ENCODE measurements at regions not wholly inside any gene's neighbourhood (a gene's known extent, or its start where the extent isn't known, plus 50 kb on each side); places are given as distances from the start of the nearest gene placed in this dataset.

GRCh38 chr3:109930582-109930981, 593.2 kb upstream of the DPPA4 start:
- TF ChIP-seq POLR2A (IDR thresholded peaks at IDR 0.05) (no peak), CTCF (IDR thresholded peaks at IDR 0.05) (no peak)
- no peaks in the 10 kb centered on the region for H3K4me1 ChIP-seq
- H3K4me3 ChIP-seq: no peak overlapping the region
- DNase-seq: no peak
- H3K9me3 ChIP-seq: no peaks in the 10 kb centered on the region
- intact Hi-C loops (cut with DNase I; ENCODE audit: low total_unique reads): no loop called here
- H3K27ac ChIP-seq: no peak overlapping the region
- no peaks in the 10 kb centered on the region for H3K27me3 ChIP-seq
- no peaks in the 10 kb centered on the region for H3K36me3 ChIP-seq

DNA sequence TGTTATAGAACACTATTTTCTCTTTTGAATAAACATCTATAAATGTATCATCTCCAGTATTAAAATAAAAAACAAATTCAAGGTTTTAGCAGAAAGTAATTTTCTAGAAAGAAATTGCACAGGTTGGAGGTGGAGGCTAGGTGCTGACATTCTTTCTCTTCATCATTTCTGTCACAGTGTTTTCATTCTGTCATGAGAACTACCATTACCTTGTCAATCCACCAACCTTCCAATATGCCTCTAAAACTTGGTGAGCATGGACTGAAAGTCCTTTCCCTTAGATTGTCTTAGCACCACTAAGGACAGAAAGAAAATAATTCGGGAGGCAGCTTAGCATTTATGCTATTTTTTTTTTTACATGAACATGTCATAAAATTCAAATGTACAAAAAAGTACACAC, 596.2 kb upstream of the DPPA4 start:
- H3K36me3 ChIP-seq: no peaks in the 10 kb centered on the region
- no peak overlapping the region for H3K4me3 ChIP-seq
- no peaks in the 10 kb centered on the region for H3K27me3 ChIP-seq
- TF ChIP-seq CTCF (IDR thresholded peaks at IDR 0.05): no peak
- H3K9me3 ChIP-seq: no peaks in the 10 kb centered on the region
- DNase-seq: no peak
- intact Hi-C loops (cut with DNase I; ENCODE audit: low total_unique reads): no loop called here
- H3K4me1 ChIP-seq: no peaks in the 10 kb centered on the region
- H3K27ac ChIP-seq: no peak overlapping the region

DNA sequence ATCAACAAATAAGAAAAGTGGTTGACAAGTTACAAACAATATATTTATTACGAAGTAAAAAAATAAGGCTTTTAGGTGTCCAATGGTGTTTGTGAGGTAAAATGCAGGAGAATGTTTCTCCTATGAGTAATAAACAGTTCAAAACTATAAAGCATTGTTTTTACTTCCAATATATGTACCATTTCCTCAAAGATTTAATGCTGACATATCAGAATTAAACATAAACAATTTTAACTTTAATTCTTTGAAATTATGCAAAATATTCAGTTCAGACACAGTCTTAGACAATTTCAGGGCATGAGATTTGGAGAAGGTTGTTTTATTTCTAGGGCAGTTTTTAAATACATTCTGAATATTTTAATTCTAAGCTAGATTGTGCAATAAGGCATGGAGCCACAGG, 602.5 kb upstream of the DPPA4 start:
- H3K36me3 ChIP-seq: no peaks in the 10 kb centered on the region
- DNase-seq: no peak
- intact Hi-C loops (cut with DNase I; ENCODE audit: low total_unique reads): no loop called here
- no peaks in the 10 kb centered on the region for H3K4me1 ChIP-seq
- no peak for TF ChIP-seq CTCF (IDR thresholded peaks at IDR 0.05)
- no peak for TF ChIP-seq POLR2A (IDR thresholded peaks at IDR 0.05)
- H3K27ac ChIP-seq: no peak overlapping the region
- no peaks in the 10 kb centered on the region for H3K27me3 ChIP-seq
- H3K9me3 ChIP-seq: no peaks in the 10 kb centered on the region
- no peak overlapping the region for H3K4me3 ChIP-seq

GRCh38 chr3:109943181-109943580, 605.8 kb upstream of the DPPA4 start:
- H3K27ac ChIP-seq: no peak overlapping the region
- no peak for DNase-seq
- H3K9me3 ChIP-seq: no peaks in the 10 kb centered on the region
- H3K4me1 ChIP-seq: no peaks in the 10 kb centered on the region
- H3K27me3 ChIP-seq: no peaks in the 10 kb centered on the region
- intact Hi-C loops (cut with DNase I; ENCODE audit: low total_unique reads): no loop called here
- TF ChIP-seq POLR2A (IDR thresholded peaks at IDR 0.05): no peak
- TF ChIP-seq CTCF (IDR thresholded peaks at IDR 0.05): no peak
- no peaks in the 10 kb centered on the region for H3K36me3 ChIP-seq
- H3K4me3 ChIP-seq: no peak overlapping the region

GRCh38 chr3:109944836-109945235, 607.5 kb upstream of the DPPA4 start:
- no peaks in the 10 kb centered on the region for H3K4me1 ChIP-seq
- H3K9me3 ChIP-seq: no peaks in the 10 kb centered on the region
- no peaks in the 10 kb centered on the region for H3K36me3 ChIP-seq
- H3K27ac ChIP-seq: no peak overlapping the region
- TF ChIP-seq POLR2A (IDR thresholded peaks at IDR 0.05) (no peak), CTCF (IDR thresholded peaks at IDR 0.05) (no peak)
- no peaks in the 10 kb centered on the region for H3K27me3 ChIP-seq
- DNase-seq: no peak
- no peak overlapping the region for H3K4me3 ChIP-seq
- intact Hi-C loops (cut with DNase I; ENCODE audit: low total_unique reads): no loop called here

Measured in uterus (tissue), 3 donors.